ENCODE measurements at regions not wholly inside any gene's neighbourhood (a gene's known extent, or its start where the extent isn't known, plus 50 kb on each side); places are given as distances from the start of the nearest gene placed in this dataset.

DNA sequence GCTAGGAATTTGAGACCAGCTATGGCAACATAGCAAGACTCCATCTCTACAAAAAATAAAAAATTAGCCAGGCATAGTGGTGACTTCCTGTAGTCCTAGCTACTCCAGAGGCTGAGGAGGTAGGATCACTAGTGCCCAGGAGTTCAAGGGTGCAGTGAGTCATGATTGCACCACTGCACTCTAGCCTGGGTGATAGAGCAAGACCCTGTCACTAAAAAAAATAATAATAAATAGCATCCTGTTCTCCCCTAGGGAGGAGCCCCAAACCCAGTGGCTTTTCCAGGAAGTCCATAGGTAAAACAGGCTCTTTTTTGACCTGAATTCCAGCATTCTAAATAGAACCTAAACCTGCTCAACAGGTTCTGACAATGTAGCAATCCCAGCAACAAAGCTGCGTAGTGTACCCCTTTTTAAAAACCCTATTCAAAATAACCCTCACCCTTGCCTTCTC, 192.0 kb downstream of the ALDH8A1 start:
- no peak for TF ChIP-seq EZH2 (IDR thresholded peaks at IDR 0.05)
- TF ChIP-seq, protein P1, sequence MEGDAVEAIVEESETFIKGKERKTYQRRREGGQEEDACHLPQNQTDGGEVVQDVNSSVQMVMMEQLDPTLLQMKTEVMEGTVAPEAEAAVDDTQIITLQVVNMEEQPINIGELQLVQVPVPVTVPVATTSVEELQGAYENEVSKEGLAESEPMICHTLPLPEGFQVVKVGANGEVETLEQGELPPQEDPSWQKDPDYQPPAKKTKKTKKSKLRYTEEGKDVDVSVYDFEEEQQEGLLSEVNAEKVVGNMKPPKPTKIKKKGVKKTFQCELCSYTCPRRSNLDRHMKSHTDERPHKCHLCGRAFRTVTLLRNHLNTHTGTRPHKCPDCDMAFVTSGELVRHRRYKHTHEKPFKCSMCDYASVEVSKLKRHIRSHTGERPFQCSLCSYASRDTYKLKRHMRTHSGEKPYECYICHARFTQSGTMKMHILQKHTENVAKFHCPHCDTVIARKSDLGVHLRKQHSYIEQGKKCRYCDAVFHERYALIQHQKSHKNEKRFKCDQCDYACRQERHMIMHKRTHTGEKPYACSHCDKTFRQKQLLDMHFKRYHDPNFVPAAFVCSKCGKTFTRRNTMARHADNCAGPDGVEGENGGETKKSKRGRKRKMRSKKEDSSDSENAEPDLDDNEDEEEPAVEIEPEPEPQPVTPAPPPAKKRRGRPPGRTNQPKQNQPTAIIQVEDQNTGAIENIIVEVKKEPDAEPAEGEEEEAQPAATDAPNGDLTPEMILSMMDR (IDR thresholded peaks at IDR 0.05) = no peak
- TF ChIP-seq EZH2phosphoT487 (IDR thresholded peaks at IDR 0.05) = no peak

All from neural progenitor cell (in vitro differentiated cells).